ENCODE measurements at regions not wholly inside any gene's neighbourhood (a gene's known extent, or its start where the extent isn't known, plus 50 kb on each side); places are given as distances from the start of the nearest gene placed in this dataset.
"Not testable (repeated sequence)": the region's sequence is repeated elsewhere in the genome, so short reads cannot be mapped to it uniquely, and the experiment has no call there.

GRCh38 chr2:16217741-16218140 lies 277.4 kb downstream of the MYCN start:
- not testable (repeated sequence) for TF ChIP-seq CTCF (IDR thresholded peaks at IDR 0.05; ENCODE audit: low read length); EZH2 (IDR thresholded peaks at IDR 0.05; ENCODE audit: borderline replicate concordance, low read length)
